ENCODE measurements at regions not wholly inside any gene's neighbourhood (a gene's known extent, or its start where the extent isn't known, plus 50 kb on each side); places are given as distances from the start of the nearest gene placed in this dataset.

GRCh38 chr1:245091818-245092637, 62.8 kb upstream of the KIF26B start:
- no peaks in the 10 kb centered on the region for H4K20me1 ChIP-seq (ENCODE audit: insufficient read depth, low read length)
- H3K9me3 ChIP-seq (ENCODE audit: insufficient read depth, low read length, severe bottlenecking): no peaks in the 10 kb centered on the region
- ATAC-seq (ENCODE audit: insufficient read depth, low read depth): peak; percentile 75
- no peak overlapping the region for H3K9ac ChIP-seq (ENCODE audit: low read depth, low read length)
- no peak overlapping the region for H3K4me3 ChIP-seq (ENCODE audit: low read depth in 1 of 2, low read length in 2 of 2)
- no peaks in the 10 kb centered on the region for H3K79me2 ChIP-seq (ENCODE audit: insufficient read depth, low read length)
- no peak overlapping the region for H2AFZ ChIP-seq (ENCODE audit: low read depth, low read length)
- peaks cover 4% of the 10 kb centered on the region; the same call in 1 of the 2 replicates for H3K36me3 ChIP-seq (ENCODE audit: insufficient read depth, low read length)
- H3K4me2 ChIP-seq (ENCODE audit: insufficient read depth, low read length): no peak overlapping the region
- no peak overlapping the region for H3K27ac ChIP-seq (ENCODE audit: low read length)
- TF ChIP-seq CTCF (IDR thresholded peaks at IDR 0.05; ENCODE audit: borderline replicate concordance, extremely low read depth, low read length, poor library complexity, severe bottlenecking): no peak
- no peak for TF ChIP-seq EZH2 (IDR thresholded peaks at IDR 0.05; ENCODE audit: borderline replicate concordance, low read depth, low read length, severe bottlenecking)
- peak; percentile 16 for DNase-seq
- H3K4me1 ChIP-seq (ENCODE audit: insufficient read depth, low read length): no peaks in the 10 kb centered on the region
- H3K27me3 ChIP-seq (ENCODE audit: insufficient read depth, low read length, poor library complexity): no peaks in the 10 kb centered on the region

- H3K27me3 ChIP-seq (ENCODE audit: insufficient read depth, low read length, poor library complexity): no peaks in the 10 kb centered on the region
- no peak; the same call in 2 of the 3 replicates for ATAC-seq (ENCODE audit: insufficient read depth, low read depth)
- H3K4me3 ChIP-seq (ENCODE audit: low read depth in 1 of 2, low read length in 2 of 2): no peak overlapping the region
- no peak for TF ChIP-seq CTCF (IDR thresholded peaks at IDR 0.05; ENCODE audit: borderline replicate concordance, extremely low read depth, low read length, poor library complexity, severe bottlenecking)
- no peak overlapping the region for H3K9ac ChIP-seq (ENCODE audit: low read depth, low read length)
- no peak for DNase-seq
- no peak overlapping the region for H3K4me2 ChIP-seq (ENCODE audit: insufficient read depth, low read length)
- H3K9me3 ChIP-seq (ENCODE audit: insufficient read depth, low read length, severe bottlenecking): no peaks in the 10 kb centered on the region
- H3K4me1 ChIP-seq (ENCODE audit: insufficient read depth, low read length): no peaks in the 10 kb centered on the region
- no peak overlapping the region for H3K27ac ChIP-seq (ENCODE audit: low read length)
- H4K20me1 ChIP-seq (ENCODE audit: insufficient read depth, low read length): no peaks in the 10 kb centered on the region
- H2AFZ ChIP-seq (ENCODE audit: low read depth, low read length): no peak overlapping the region
- H3K36me3 ChIP-seq (ENCODE audit: insufficient read depth, low read length): peaks cover 8% of the 10 kb centered on the region; the same call in 1 of the 2 replicates
- H3K79me2 ChIP-seq (ENCODE audit: insufficient read depth, low read length): no peaks in the 10 kb centered on the region
These were observed 63.6 kb upstream of the KIF26B start for GRCh38 chr1:245091171-245091621.

GRCh38 chr1:245090491-245091090, 64.2 kb upstream of the KIF26B start:
- Histone ChIP-seq H3K27me3 (ENCODE audit: insufficient read depth, low read length, poor library complexity) (no peaks in the 10 kb centered on the region), H3K79me2 (ENCODE audit: insufficient read depth, low read length) (no peaks in the 10 kb centered on the region), H3K9me3 (ENCODE audit: insufficient read depth, low read length, severe bottlenecking) (no peaks in the 10 kb centered on the region), H3K4me3 (ENCODE audit: low read depth in 1 of 2, low read length in 2 of 2) (no peak overlapping the region), H2AFZ (ENCODE audit: low read depth, low read length) (no peak overlapping the region), H3K9ac (ENCODE audit: low read depth, low read length) (no peak overlapping the region), H3K27ac (ENCODE audit: low read length) (no peak overlapping the region), H3K4me1 (ENCODE audit: insufficient read depth, low read length) (no peaks in the 10 kb centered on the region), H3K36me3 (ENCODE audit: insufficient read depth, low read length) (peaks cover 8% of the 10 kb centered on the region; the same call in 1 of the 2 replicates), H3K4me2 (ENCODE audit: insufficient read depth, low read length) (no peak overlapping the region), H4K20me1 (ENCODE audit: insufficient read depth, low read length) (no peaks in the 10 kb centered on the region)
- TF ChIP-seq CTCF (IDR thresholded peaks at IDR 0.05; ENCODE audit: borderline replicate concordance, extremely low read depth, low read length, poor library complexity, severe bottlenecking): no peak
- TF ChIP-seq EZH2 (IDR thresholded peaks at IDR 0.05; ENCODE audit: borderline replicate concordance, low read depth, low read length, severe bottlenecking): no peak
- ATAC-seq (ENCODE audit: insufficient read depth, low read depth): no peak
- DNase-seq: no peak
